H1 (cell line): ENCODE measurements at regions not wholly inside any gene's neighbourhood (a gene's known extent, or its start where the extent isn't known, plus 50 kb on each side); places are given as distances from the start of the nearest gene placed in this dataset.

Source experiments
- KDM4A ChIP-seq: IDR thresholded peaks from one replicate; pipeline ENCODE4 v1.7.1; 2012; ENCODE audit warnings: low read depth, mild to moderate bottlenecking, moderate library complexity, low read length, inconsistent platforms; ENCODE audit not compliant: severe bottlenecking
- TCF12 ChIP-seq: IDR thresholded peaks from 2 replicates; pipeline ENCODE4 v1.6.1; 2011; ENCODE audit warnings: low read depth, mild to moderate bottlenecking, low read length
- YY1 ChIP-seq: IDR thresholded peaks from 2 replicates; pipeline ENCODE4 v1.6.1; 2011; ENCODE audit warnings: low read depth, mild to moderate bottlenecking, low read length

- TF ChIP-seq KDM4A (no peak), TCF12 (no peak), YY1 (no peak)
These were observed 200.7 kb upstream of the FOXN2 start (continued) for GRCh38 chr2:48113767-48114166.
